Glomerular visceral epithelial cell (primary cell): ENCODE measurements at regions not wholly inside any gene's neighbourhood (a gene's known extent, or its start where the extent isn't known, plus 50 kb on each side); places are given as distances from the start of the nearest gene placed in this dataset.
"Not testable (repeated sequence)": the region's sequence is repeated elsewhere in the genome, so short reads cannot be mapped to it uniquely, and the experiment has no call there.

ENCODE experiments used
- DNase-seq: peaks from one replicate; pipeline ENCODE4 v3.0.0-alpha.2; 2016; ENCODE audit errors: extremely low spot score

GRCh38 chr12:114501474-114501807 is 95.5 kb upstream of the TBX5 start:
- DNase-seq: no peak

- no peak for DNase-seq
These were observed 95.0 kb upstream of the TBX5 start for GRCh38 chr12:114500775-114501473.

GRCh38 chr12:114500131-114500530 is 94.2 kb upstream of the TBX5 start:
- DNase-seq: no peak

GRCh38 chr12:114499338-114499737 is 93.4 kb upstream of the TBX5 start:
- no peak for DNase-seq

- DNase-seq: no peak
These were observed 86.0 kb upstream of the TBX5 start for GRCh38 chr12:114491916-114492315.

- DNase-seq: not testable (repeated sequence)
These were observed 79.0 kb upstream of the TBX5 start for GRCh38 chr12:114484822-114485459.

GRCh38 chr12:114483996-114484395 is 78.1 kb upstream of the TBX5 start:
- no peak for DNase-seq

- DNase-seq: no peak
These were observed 75.2 kb upstream of the TBX5 start for GRCh38 chr12:114481200-114481535.

- DNase-seq: no peak
These were observed 74.6 kb upstream of the TBX5 start for GRCh38 chr12:114480337-114481199.

- no peak for DNase-seq
These were observed 73.9 kb upstream of the TBX5 start for GRCh38 chr12:114479831-114480230.

- DNase-seq: no peak
These were observed 72.9 kb upstream of the TBX5 start for GRCh38 chr12:114478865-114479264.

- no peak for DNase-seq
These were observed 72.0 kb upstream of the TBX5 start for GRCh38 chr12:114477989-114478395.

GRCh38 chr12:114476159-114476558 is 70.2 kb upstream of the TBX5 start:
- no peak for DNase-seq

- no peak for DNase-seq
These were observed 67.8 kb upstream of the TBX5 start for GRCh38 chr12:114473717-114474116.

- DNase-seq: no peak
These were observed 67.1 kb upstream of the TBX5 start for GRCh38 chr12:114473018-114473417.

GRCh38 chr12:114457620-114458019 is 51.7 kb upstream of the TBX5 start:
- no peak for DNase-seq
